ENCODE measurements at regions not wholly inside any gene's neighbourhood (a gene's known extent, or its start where the extent isn't known, plus 50 kb on each side); places are given as distances from the start of the nearest gene placed in this dataset.
"Not testable (repeated sequence)": the region's sequence is repeated elsewhere in the genome, so short reads cannot be mapped to it uniquely, and the experiment has no call there.

GRCh38 chr6:135606392-135606791, 108.9 kb upstream of the AHI1 start:
- no peak for DNase-seq

GRCh38 chr6:135608031-135608430, 110.5 kb upstream of the AHI1 start:
- DNase-seq, result no peak

GRCh38 chr6:135610192-135610591, 112.7 kb upstream of the AHI1 start:
- not testable (repeated sequence) for DNase-seq

- no peak for DNase-seq
Measured at GRCh38 chr6:135616655-135617054, 119.1 kb upstream of the AHI1 start.

GRCh38 chr6:135617222-135617621, 119.7 kb upstream of the AHI1 start:
- no peak for DNase-seq

GRCh38 chr6:135622081-135622480, 124.5 kb upstream of the AHI1 start:
- no peak for DNase-seq

- no peak for DNase-seq
Measured at GRCh38 chr6:135623979-135624378, 126.4 kb upstream of the AHI1 start.

- DNase-seq, result no peak
Measured at GRCh38 chr6:135624402-135625295, 127.1 kb upstream of the AHI1 start.

- DNase-seq, result not testable (repeated sequence)
Measured at GRCh38 chr6:135626001-135626400, 128.5 kb upstream of the AHI1 start.

- no peak for DNase-seq
Measured at GRCh38 chr6:135627092-135627715, 129.7 kb upstream of the AHI1 start.

- DNase-seq, result no peak
Measured at GRCh38 chr6:135630789-135631376, 133.3 kb upstream of the AHI1 start.

- no peak for DNase-seq
Measured at GRCh38 chr6:135631821-135632220, 134.3 kb upstream of the AHI1 start.

- DNase-seq, result no peak
Measured at GRCh38 chr6:135633573-135633972, 136.0 kb upstream of the AHI1 start.

- no peak for DNase-seq
Measured at GRCh38 chr6:135637701-135638100, 140.2 kb upstream of the AHI1 start.

- no peak for DNase-seq
Measured at GRCh38 chr6:135638108-135638507, 140.6 kb upstream of the AHI1 start.

- no peak for DNase-seq
Measured at GRCh38 chr6:135640048-135640447, 142.5 kb upstream of the AHI1 start.

GRCh38 chr6:135640449-135641111, 143.0 kb upstream of the AHI1 start:
- DNase-seq, result no peak

GRCh38 chr6:135642912-135643311, 145.4 kb upstream of the AHI1 start:
- DNase-seq, result no peak

GRCh38 chr6:135644394-135644793, 146.9 kb upstream of the AHI1 start:
- DNase-seq, result no peak

- no peak for DNase-seq
Measured at GRCh38 chr6:135647521-135647920, 150.0 kb upstream of the AHI1 start.

- no peak for DNase-seq
Measured at GRCh38 chr6:135651964-135652755, 154.6 kb upstream of the AHI1 start.

GRCh38 chr6:135655055-135655454, 157.5 kb upstream of the AHI1 start:
- no peak for DNase-seq

- no peak for DNase-seq
Measured at GRCh38 chr6:135657207-135657606, 159.7 kb upstream of the AHI1 start.

All from NCI-H526 (cell line).